NCI-H446 (cell line): ENCODE measurements at regions not wholly inside any gene's neighbourhood (a gene's known extent, or its start where the extent isn't known, plus 50 kb on each side); places are given as distances from the start of the nearest gene placed in this dataset.
"Not testable (repeated sequence)": the region's sequence is repeated elsewhere in the genome, so short reads cannot be mapped to it uniquely, and the experiment has no call there.

ENCODE experiments used
- DNase-seq, 2 experiments: peaks; one replicate each; lab custom pipeline; 2025; lab: John Stamatoyannopoulos, UW

DNA sequence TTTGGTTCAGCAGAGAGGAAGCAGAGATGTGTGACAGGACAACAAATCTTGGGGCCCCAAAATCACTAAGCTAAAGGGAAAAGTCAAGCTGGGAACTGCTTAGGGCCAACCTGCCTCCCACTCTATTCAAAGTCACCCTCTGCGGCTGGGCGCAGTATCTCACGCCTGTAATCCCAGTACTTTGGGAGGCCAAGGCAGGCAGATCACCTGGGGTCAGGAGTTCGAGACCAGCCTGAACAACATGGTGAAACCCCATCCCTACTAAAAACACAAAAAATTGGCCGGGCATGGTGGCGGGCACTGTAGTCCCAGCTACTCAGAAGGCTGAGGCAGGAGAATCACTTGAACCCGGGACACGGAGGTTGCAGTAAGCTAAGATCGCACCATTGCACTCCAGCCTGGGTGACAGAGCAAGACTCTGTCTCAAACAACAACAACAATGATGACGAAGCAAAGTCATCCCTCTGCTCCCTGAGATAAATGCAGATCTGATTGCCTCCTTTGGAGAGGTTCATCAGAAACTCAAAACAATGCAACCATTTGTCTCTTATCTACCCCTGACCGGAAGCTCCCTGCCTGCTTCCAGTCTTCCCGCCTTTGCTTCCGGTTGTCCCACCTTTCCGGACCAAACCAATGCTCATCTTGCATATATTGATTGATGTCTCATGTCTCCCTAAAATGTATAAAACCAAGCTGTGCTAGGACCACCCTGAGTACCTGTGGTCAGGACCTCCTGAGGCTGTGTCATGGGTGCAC lies 136.4 kb upstream of the AFDN start:
- not testable (repeated sequence) for DNase-seq

DNA sequence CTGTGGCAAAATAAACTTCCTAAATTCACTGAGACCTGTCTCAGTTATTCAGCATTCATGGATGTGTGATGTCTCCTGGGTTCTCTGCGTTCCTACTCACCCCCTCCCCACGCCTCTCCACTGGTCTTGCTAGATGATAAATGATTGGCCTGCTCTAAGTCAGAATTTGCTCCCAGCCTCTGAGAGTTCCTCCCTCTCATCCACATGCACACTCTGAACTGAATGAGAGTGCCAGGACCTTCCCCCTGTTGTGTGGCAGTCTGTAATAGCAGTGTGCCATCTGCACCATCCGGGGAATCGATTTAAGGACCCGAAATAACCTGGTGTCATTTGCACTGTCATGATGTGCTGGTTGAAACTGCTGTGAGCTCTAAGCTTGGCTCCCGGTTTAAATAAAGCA lies 135.8 kb upstream of the AFDN start:
- DNase-seq: peak; percentile 4 to 68

DNA sequence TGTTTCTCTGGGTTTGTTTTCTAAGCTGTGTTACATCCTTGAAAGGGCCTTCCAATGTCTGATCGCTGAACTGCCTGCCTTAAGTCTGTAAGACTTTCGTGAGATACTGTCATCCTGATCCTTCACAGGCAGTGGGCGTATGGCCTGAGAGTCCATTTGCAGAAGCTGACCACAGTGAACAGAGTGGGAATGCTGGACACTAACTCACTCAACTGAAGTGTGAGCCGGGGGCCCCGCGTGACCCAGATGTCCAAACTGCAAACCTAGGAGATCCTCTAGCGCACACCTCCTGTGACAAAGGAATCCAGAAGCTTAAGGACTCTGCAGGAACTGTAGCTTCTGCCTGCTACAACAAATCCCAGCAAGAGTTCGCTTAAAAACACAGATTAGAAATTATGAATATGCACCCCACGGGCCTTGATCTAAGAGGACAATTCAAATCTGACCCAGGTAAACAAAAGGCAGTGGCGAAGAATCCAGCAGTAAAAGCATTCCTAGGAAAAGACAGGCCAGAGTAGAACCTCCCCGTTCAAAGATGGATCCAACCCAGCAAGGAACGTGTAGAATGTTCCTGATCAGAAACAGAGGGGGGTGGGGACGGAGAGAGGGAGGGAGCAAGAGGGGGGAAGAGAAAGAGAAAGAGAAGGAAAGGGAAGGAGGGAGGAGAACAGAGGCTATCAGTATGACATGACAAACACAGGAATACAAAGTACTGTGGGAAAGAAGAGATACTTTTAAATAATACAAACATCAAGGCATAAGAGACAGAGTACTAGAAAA lies 135.0 kb upstream of the AFDN start:
- DNase-seq: no peak

DNA sequence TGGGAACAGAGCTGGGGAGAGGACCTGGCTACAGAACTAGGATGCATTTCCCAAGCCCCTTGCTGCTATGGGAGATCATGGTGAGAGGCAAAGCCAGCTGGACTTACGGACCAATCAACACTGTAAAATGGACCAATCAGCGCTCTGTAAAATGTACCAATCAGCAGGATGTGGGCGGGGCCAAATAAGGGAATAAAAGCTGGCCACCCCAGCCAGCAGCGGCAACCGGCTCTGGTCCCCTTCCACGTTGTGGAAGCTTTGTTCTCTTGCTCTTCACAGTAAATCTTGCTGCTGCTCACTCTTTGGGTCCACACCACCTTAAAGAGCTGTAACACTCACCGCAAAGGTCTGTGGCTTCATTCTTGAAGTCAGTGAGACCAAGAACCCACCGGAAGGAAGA lies 133.2 kb upstream of the AFDN start:
- not testable (repeated sequence) for DNase-seq

DNA sequence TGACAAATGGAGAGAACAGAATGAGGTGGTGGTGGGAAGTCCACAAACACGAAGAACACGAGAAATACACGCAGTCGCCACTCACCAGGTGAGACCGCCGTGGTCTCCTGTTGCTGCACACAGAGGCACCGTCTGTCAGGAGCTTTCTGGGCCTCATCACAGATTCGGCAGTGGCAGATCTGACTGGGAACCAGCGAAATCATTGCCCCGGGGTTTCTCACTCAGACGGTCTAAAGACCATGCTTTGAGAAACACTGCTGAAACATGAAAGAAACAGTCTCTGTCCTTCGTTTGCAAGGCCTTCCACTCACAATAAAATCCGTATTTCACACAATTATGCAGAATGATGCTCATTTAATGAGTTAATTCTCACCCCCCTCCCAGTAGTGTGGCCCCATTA lies 130.9 kb upstream of the AFDN start:
- no peak for DNase-seq

DNA sequence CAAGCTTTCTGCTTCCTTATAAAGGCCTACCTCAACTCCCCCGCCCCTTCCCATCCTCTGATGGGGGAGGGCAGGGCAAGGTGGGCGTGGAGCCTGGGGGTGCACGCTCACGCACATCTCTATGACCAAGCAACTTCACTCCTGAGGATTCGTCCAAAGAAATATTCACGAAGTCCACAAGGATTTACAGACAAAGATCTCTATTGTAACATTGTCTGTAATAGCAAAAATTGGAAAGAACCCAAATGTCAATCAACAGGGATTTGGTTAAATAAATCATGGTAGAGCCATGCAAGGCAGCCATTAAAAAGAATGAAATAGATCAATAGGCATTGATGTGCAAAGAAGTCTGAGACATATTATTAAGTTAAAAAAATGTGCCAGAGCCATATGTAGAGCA lies 130.4 kb upstream of the AFDN start:
- DNase-seq: no peak

DNA sequence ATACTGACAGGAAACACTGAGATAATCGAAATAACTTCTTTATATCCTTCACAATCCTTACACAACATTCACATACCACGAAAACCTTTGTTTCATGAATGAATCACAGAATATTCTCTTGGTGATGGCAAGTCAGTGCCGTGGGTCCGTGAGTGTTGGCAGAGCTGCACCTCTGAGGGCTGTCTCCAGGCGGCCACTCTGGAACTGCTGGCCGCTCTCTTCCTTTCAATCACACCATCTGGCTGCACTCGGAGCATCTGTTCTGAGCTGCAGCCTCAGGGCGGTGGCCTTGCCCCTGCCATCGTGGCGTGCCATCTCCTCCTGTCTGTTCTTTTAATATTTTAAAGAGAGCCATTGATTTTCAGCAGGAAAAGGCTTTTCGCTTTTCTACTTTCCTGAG lies 129.4 kb upstream of the AFDN start:
- peak; percentile 31 to 82 for DNase-seq

DNA sequence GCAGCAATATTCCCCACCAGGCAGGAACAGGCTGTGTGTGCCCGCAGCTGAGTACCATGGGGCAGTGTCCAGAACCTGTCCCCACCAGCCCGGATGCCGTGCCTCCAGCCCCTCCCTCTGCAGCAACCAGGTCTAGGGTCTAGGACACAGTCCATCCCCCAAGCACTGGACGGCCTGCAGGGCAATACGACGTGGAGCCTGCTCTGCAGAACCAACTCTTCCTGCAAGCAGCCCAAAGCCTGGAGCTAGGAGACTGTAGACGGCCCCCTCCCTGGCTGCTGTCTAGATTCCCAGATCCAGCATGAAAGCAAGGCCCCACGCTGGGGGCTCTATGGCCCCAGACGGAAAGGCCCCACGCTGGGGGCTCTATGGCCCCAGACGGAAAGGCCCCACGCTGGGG lies 128.2 kb upstream of the AFDN start:
- DNase-seq: no peak

DNA sequence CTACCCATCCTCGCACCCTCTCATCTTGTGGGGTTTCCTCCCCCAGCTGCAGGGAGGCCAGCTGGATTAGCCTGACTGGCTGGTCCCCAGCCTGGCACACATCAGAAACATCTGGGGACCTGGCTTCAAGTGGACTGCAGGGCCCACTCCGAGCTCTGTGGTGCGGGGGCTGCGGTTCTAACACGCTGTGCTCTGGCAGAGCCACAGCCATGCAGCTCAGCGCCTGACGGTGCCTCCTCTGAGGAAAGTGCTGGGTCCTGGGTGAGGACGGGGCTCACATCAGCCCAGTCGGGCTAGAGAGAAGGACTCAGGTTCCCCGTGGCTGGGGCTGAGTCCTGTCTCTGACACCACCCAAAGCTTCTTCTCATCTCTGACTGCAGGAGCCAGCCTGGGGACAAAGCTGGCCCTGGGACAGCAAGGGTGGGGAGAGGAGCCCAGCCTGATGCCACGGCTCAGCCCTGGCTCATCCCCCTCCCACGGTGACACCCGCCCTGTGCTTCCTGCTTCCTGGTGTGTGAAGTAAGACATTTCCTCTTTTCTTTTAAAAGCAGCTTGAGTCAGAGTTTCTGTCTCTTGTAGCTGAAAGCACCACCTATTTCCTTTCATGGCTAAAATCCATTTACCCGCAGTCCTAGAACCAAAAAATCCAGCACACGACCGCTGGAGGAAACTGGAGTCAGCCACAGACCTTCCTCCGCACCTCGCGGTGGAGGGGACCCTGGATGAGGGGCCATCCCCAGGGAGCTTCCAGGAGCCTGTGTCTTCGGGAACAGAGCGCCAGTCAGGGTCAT lies 127.4 kb upstream of the AFDN start:
- no peak for DNase-seq

DNA sequence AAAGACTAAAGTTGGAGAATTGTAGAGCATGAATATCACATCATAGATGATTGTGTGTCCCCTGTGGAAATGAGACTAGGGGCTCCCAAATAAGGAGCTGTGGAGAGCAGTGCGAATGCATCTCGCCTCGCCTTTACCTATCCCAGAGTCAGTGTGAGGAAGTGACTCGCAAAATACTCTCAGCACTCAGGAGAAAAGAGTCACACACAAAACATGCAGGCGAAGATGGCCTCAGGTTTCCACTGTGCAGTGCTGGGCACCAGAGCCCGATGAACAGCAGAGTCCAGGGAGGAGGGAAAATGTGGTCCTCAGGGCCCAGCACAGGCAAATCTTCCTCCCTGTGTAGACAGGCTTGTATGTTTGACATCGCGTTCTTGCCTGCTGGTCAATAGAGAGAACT lies 126.5 kb upstream of the AFDN start:
- no peak for DNase-seq

DNA sequence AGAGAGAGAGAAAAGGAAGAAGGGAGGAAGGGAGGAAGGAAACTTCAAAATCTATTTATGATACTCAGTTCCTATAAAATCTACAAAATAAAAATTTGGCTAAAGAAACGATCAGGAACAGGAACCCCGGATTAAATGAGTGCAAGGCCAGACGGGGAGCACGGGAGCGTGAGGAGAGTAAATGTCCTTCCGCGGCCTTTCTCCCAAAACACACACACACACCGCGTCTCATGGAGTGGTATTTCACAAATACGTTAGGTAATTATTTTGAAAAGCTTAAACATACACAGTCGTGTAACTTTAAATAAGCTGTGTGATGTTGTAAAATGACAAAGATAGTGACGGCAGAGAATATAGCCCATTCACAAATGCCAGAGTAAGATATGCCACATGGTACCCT lies 125.7 kb upstream of the AFDN start:
- no peak for DNase-seq

DNA sequence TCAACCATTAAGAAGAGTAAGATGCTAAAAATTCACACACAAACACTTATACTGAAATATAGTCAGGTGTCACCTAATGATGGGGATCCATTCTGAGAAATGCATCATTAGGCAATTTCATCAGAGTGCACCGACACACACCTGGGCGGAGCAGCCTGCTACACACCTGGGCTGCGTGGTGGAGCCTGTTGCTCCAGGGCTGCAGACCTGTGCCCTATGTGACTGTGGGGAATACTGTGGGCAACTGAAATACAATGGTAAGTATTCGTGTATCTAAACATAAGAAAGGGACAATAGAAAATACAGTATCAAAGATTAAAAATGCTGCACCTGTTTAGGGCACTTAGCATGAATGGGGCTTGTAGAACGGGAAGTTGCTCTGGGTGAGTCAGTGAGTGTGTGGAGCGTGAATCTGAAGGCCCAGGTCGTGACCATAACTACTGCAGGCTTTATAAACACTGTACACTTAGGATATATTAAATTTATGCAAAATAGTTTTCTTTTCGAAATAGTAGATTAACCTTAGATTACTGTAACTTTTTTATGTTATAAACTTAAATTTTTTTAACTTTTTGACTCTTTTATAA lies 124.4 kb upstream of the AFDN start:
- DNase-seq: no peak

DNA sequence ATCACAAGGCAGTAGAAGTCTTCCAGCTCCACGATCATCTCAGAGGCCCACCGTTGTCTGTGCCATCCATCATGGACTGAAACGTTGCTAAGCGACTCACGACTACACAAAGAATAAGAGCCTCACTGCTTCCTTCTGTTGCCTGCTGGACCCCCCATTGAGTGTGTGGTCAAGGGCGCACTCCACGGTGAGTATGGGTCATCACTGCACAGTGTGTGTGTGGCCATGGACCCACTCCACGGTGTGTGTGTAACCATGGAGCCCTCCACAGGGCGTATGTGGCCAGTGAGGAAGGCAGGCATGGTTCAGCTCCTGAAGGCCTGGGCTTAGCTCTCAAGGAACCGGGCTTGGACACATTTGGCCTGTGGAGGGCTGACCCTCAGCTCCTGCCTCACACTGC lies 123.4 kb upstream of the AFDN start:
- DNase-seq: no peak

DNA sequence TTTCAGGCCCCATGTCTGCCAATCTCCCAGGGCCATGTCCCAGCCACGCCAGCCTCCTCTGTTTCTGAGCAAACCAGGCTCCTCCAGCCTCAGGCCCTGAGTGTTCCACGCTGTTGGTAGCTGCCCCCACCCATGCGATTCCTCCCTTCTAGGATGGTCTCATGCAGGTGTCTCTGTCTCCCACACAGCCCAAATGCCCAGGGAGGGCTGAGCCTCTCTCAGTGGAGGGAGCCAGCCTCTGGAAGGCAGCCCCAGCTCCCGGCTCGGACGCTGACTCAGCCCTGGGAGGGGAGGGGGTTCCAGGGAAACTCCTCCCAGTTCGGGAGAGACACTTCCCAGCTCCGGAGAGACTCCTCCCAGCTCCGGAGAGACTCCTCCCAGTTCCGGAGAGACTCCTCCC lies 122.9 kb upstream of the AFDN start:
- DNase-seq: no peak

DNA sequence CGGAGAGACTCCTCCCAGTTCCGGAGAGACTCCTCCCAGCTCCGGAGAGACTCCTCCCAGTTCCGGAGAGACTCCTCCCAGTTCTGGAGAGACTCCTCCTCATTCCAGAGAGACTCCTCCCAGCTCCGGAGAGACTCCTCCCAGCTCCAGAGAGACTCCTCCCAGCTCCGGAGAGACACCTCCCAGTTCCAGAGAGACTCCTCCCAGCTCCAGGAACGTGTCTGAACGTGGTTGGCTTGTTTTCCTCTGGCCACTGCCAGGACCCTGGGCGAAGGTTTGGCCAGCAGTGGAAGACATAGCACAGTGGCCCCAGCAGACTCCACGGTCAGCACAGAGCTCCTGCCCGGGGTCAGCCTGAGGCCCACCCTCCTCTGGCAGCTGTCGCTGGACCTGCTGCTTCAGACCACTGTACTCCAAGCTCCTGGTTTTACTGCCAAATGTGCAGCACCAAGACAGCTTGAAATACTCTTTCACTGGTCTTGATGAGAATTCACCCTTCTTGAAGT lies 122.3 kb upstream of the AFDN start:
- DNase-seq: no peak

DNA sequence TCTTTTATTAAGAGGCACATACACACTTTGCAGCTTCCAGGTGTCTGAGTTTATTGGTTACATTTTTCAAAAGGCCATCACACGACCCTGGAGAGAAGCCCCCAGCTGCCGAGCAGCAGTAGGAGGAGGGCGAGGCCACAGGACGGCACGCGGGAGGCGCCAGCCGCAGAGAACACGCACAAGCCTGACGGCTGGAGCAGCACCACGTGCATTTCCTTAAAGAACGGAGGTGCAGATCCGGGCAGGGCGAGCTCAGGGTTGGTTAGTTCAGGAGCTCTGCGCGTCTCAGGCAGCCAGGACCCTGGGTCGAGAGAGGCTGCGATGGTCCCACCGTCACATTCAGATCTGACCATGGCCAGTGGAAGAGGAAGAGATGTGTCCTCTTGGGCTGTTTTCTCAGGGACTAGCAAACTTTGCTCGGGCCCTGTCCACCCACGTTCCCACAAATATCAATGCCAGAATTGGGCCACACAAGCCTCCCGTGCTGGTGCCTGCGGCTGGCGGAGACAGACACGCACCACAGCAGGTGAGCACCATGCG lies 121.4 kb upstream of the AFDN start:
- no peak for DNase-seq

DNA sequence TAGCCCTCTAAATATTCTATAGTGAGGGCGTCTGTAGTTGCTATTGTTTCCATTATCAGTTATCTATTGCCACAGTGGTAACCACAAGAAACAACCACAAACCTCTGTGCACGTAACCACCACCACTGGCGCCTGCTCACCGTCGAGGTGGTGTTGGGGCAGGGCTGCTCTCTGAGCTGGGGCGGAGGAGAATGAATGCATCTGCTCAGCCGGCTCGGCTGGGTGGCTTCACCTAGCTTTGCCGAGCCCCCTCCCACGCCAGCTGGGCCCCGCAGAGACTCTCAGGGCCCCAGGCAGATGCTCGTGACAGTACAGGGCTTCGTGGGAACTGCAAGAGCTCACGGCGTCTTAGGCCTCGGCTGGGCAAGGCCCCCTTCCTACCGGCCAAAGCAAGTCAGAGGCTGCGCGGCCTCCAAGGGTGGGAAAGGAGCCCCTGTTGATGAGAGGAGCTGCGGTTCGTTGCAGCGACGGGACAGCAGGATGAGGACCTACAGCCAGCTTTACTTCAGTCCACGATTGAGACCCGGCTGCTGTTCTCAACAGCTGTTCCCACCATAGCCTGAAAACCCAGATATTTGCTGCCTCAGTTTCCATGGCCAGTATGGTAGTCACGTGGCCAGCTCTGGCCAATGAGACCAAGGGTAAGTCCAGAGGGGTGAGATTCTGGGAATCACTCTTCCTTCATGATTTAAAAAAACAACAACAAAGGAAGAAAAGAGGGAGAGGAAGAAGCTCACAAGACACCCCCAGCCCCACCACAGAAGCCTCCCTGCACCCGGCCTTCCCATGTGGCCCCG lies 120.2 kb upstream of the AFDN start:
- DNase-seq: no peak

DNA sequence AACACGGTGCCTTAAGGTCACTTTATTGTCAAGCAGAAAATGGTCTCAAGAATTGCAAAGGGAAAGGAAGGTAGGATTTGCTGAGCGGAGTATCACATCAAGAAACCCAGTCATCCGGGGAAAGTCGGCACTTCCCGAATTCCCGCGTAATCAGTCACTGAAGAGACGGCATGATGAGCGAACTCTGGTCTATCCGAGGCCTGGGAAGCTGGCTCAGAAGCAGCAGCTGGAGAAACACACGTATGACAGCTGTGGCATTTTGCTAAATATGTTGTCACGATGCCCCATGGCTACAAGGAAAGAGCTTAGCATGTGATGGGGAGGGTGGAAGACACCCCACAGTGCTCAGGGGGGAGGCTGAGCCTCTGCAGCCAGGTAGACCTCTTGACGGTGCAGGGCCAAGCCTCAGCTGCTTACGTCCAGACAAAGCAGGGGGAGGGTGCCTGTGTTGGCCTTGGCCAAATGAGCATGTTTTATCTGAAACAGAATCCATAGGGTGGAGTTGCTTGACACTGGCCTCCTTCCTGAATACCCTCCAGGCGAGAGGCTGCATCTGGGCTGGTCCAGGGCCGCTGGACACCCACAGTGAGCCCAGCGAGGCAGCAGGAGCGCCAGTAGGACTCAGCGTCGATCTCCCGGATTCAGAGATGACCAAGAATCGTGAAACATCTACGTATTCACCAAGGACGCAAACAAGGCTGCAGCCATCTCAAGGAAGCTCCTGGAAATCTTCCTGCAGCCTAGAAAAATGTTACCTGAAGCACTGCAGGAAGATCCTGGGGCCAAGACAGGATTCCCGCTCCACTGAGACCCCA lies 118.8 kb upstream of the AFDN start:
- no peak for DNase-seq

DNA sequence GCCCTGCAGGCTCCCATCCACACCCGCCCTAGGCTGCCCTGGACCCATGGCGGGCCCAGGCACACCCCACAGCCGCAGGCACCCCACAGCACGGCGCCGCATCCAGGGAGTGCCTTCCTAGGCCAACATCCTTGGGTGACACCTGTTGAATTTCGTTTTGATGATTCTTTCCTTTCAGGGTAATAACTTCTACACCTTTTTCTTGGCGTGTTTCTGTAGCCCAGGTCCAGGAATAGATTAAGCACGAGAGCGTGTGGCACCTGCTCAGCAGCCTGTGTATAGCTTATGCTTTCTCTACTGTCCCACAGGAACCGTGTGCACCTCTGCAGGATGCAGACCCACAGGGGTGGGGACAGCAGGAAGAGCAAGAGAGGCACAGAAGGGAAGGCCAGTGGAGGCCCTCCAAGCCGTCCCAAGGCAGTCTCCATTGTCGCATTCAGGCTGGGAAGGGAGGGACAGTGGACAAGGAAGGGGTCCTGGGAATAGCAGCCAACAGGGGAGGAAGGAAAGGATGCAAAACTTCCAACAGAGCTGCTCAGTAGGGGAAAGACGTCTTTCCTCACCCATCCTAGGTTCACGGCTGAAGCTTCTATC lies 118.1 kb upstream of the AFDN start:
- no peak for DNase-seq

DNA sequence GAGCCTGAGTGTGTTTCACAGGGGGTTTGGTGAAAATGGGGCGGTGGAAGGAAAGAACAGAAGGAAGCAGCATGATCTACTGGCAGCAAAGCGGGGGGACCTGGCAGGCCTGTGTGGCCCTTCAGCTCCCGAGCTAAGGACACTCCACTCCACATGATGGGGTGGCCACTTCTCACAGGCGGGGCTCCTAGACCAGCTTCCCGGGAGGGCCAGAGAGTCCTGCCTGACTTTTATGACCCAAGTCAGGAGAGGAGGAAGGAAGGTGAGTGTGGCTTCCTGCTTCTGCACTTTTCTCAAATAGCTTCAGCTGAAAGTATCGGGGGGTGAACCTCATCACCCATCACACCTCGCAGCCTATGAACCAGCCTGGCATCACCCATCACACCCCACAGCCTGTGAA lies 117.5 kb upstream of the AFDN start:
- DNase-seq: no peak
